Activated CD8-positive, alpha-beta T cell treated with anti-CD3 and anti-CD28 coated beads for 36 hours (primary cell): ENCODE measurements at regions not wholly inside any gene's neighbourhood (a gene's known extent, or its start where the extent isn't known, plus 50 kb on each side); places are given as distances from the start of the nearest gene placed in this dataset.

Source experiments
- ATAC-seq: fragments of 200-7000 bp; cut with Tn5 transposase; one replicate; pipeline ENCODE4 v1.10.0; 2021; ENCODE audit warnings: mild to moderate bottlenecking, moderate library complexity
- CTCF ChIA-PET: fragments of 350-600 bp; sonication (Branson Sonifier 250); formaldehyde crosslinking; loops from one replicate; lab custom pipeline; 2021; ENCODE audit warnings: antibody characterized with exemption; lab: Charles Lee
- POLR2A ChIA-PET: fragments of 350-600 bp; sonication (Branson Sonifier 250); formaldehyde crosslinking; loops from one replicate; lab custom pipeline; 2021; ENCODE audit warnings: antibody characterized with exemption; lab: Charles Lee
- DNase-seq: peaks from one replicate; pipeline ENCODE4 v3.0.0-alpha.2; 2020
- H3K27ac Mint-ChIP-seq: one replicate; pipeline ENCODE4 v1.8.0; 2021; ENCODE audit warnings: mild to moderate bottlenecking, mixed read lengths
- H3K27me3 Mint-ChIP-seq: one replicate; pipeline ENCODE4 v1.8.0; 2021; ENCODE audit warnings: mixed read lengths
- H3K36me3 Mint-ChIP-seq: one replicate; pipeline ENCODE4 v1.8.0; 2021; ENCODE audit warnings: low read depth, mixed read lengths
- H3K4me1 Mint-ChIP-seq: one replicate; pipeline ENCODE4 v1.8.0; 2021; ENCODE audit warnings: low read depth, mixed read lengths
- H3K4me3 Mint-ChIP-seq: one replicate; pipeline ENCODE4 v1.8.0; 2021; ENCODE audit warnings: mild to moderate bottlenecking, moderate library complexity, mixed read lengths
- H3K9me3 Mint-ChIP-seq: one replicate; pipeline ENCODE4 v1.8.0; 2021; ENCODE audit warnings: mixed read lengths
- CTCF ChIP-seq: fragments of 200-600 bp; IDR thresholded peaks from one replicate; pipeline ENCODE4 v1.8.0; 2022; ENCODE audit warnings: antibody characterized with exemption, mild to moderate bottlenecking
- intact Hi-C: fragments of 100-400 bp; cut with micrococcal nuclease; formaldehyde crosslinking; loops from one replicate; pipeline ENCODE4 v1.10.0; 2022

DNA sequence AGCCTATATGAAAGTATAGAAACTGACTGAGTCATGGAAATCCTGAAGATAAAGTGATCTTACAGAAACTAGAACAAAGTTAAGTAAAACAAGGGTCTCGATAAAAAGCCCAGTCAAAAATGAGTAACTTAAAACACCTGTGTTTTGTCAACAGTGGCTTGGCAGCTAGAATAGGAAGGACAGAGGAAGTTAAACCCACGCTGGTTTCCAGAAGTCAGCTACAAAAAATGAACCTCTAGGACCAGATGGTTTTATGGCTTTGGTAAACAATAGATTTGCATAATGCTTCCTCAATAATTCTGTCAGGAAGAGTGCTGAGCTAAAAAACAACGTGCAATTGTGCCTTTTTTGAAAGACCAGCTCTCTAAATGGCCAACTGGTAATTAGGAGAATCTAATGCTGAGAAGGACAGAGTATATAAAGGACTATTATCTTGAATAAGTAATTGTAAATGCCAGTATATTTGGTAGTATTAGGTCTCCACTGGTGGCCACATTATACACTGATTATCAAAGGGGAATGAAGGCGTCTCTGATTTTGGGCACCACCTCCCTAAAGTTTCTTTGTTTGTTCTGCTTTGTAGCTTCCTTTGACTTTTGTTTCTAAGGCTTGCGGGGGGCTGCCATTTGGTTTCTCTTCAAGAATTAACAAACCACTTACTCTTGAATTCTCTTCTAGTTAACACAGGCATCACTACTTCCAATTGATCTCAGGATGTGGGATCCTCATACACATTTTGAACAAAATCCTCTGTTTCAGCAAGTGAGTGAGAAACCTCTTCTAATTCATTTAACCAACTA lies 72.2 kb upstream of the PPP3CA start:
- intact Hi-C loops, result loop anchor here (1.0 to 10.0 kb wide), 4 partner anchors 72 to 255 kb away; partner anchors contain the start of gene PPP3CA
- Mint-ChIP-seq H3K27me3 (peaks cover 24% of the 10 kb centered on the region), H3K27ac (peak overlapping the region; percentile 46), H3K9me3 (peaks cover 3% of the 10 kb centered on the region), H3K36me3 (no peaks in the 10 kb centered on the region), H3K4me3 (no peak overlapping the region), H3K4me1 (peaks cover 42% of the 10 kb centered on the region)
- peak; percentile 40 for DNase-seq
- CTCF ChIA-PET, result interaction anchor here (1.3 to 2.6 kb wide), 3 partner anchors 9 to 250 kb away, joined by 3 to 7 read pairs (median 4); no protein-coding TSS in a partner anchor
- no peak for TF ChIP-seq CTCF
- peak; percentile 35 for ATAC-seq
- POLR2A ChIA-PET, result interaction anchor here (1.2 kb wide), 1 partner anchor 92 kb away, joined by 4 read pairs; no protein-coding TSS in a partner anchor

GRCh38 chr4:101418466-101418865 lies 71.1 kb upstream of the PPP3CA start:
- Mint-ChIP-seq H3K36me3 (no peaks in the 10 kb centered on the region), H3K4me3 (peak overlapping the region; percentile 20), H3K27me3 (peaks cover 25% of the 10 kb centered on the region), H3K9me3 (peaks cover 2% of the 10 kb centered on the region), H3K27ac (peak overlapping the region; percentile 38), H3K4me1 (peaks cover 45% of the 10 kb centered on the region)
- POLR2A ChIA-PET, result interaction anchor here (0.6 to 1.6 kb wide), 5 partner anchors 29 to 976 kb away, joined by 3 to 4 read pairs (median 3); no protein-coding TSS in a partner anchor
- ATAC-seq, result peak; percentile 32
- no peak for DNase-seq
- intact Hi-C loops, result loop anchor here (2.0 to 10.0 kb wide), 3 partner anchors 71 to 254 kb away; partner anchors contain the start of gene PPP3CA
- TF ChIP-seq CTCF, result no peak
- CTCF ChIA-PET, result interaction anchor here (0.7 to 1.2 kb wide), 2 partner anchors 109 to 216 kb away, joined by 3 read pairs; no protein-coding TSS in a partner anchor

- Mint-ChIP-seq H3K4me1 (peaks cover 45% of the 10 kb centered on the region), H3K27ac (peak overlapping the region; percentile 38), H3K27me3 (peaks cover 27% of the 10 kb centered on the region), H3K9me3 (peaks cover 2% of the 10 kb centered on the region), H3K4me3 (peak overlapping the region; percentile 20), H3K36me3 (no peaks in the 10 kb centered on the region)
- TF ChIP-seq CTCF, result no peak
- DNase-seq (peak; percentile 94), ATAC-seq (peak; percentile 80)
- ChIA-PET CTCF (interaction anchor here (0.7 to 1.2 kb wide), 2 partner anchors 109 to 216 kb away, joined by 3 read pairs; no protein-coding TSS in a partner anchor), POLR2A (interaction anchor here (0.7 to 1.6 kb wide), 6 partner anchors 28 to 399 kb away, joined by 3 to 4 read pairs (median 3); no protein-coding TSS in a partner anchor)
- intact Hi-C loops, result loop anchor here (2.0 to 10.0 kb wide), 3 partner anchors 71 to 253 kb away; partner anchors contain the start of gene PPP3CA
These were observed 70.7 kb upstream of the PPP3CA start for GRCh38 chr4:101418055-101418454.

GRCh38 chr4:101417046-101417445 lies 69.7 kb upstream of the PPP3CA start:
- Mint-ChIP-seq H3K4me3 (no peak overlapping the region), H3K27me3 (peaks cover 30% of the 10 kb centered on the region), H3K9me3 (peaks cover 2% of the 10 kb centered on the region), H3K4me1 (peaks cover 45% of the 10 kb centered on the region), H3K27ac (no peak overlapping the region), H3K36me3 (no peaks in the 10 kb centered on the region)
- TF ChIP-seq CTCF, result no peak
- intact Hi-C loops, result loop anchor here (5.0 to 10.0 kb wide), 2 partner anchors 70 to 252 kb away; partner anchors contain the start of gene PPP3CA
- POLR2A ChIA-PET, result interaction anchor here (1.1 to 1.6 kb wide), 3 partner anchors 27 to 398 kb away, joined by 3 read pairs; no protein-coding TSS in a partner anchor
- DNase-seq (no peak), ATAC-seq (no peak)
- CTCF ChIA-PET, result no interaction called here
